GM12891 (cell line): ENCODE measurements at regions not wholly inside any gene's neighbourhood (a gene's known extent, or its start where the extent isn't known, plus 50 kb on each side); places are given as distances from the start of the nearest gene placed in this dataset.

Source experiments
- POLR2A ChIP-seq: IDR thresholded peaks from 2 replicates; pipeline ENCODE4 v1.6.1; 2011; ENCODE audit warnings: low read depth, low read length, control low read depth
- POLR2AphosphoS5 ChIP-seq: IDR thresholded peaks from 2 replicates; pipeline ENCODE4 v1.6.1; 2011; ENCODE audit warnings: low read depth, low read length, control low read depth
- SPI1 ChIP-seq: IDR thresholded peaks from 2 replicates; pipeline ENCODE4 v1.6.1; 2011; ENCODE audit warnings: low read depth, low read length, control low read depth
- TAF1 ChIP-seq: IDR thresholded peaks from 2 replicates; pipeline ENCODE4 v1.6.1; 2011; ENCODE audit warnings: low read depth, low read length, control low read depth

DNA sequence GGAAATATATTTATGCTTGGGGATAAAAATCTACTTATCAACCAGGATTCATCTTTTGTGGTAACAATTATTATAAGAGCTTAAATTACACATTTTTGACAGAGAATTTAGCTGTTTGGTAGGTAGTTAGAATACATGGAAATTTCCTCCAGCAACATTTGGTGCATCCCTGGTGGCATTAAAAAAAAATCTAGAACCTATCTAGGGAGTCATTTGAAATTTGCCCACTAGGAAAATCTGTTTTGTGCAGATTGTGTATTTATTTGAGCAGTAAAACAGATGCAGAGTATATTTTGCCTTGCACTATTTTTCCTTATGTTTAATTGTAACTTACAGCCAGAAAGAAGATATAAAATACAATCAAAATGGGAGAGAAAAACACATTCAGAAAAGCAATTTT, 208.4 kb upstream of the LRP1B start:
- TF ChIP-seq SPI1 (no peak), POLR2A (no peak), POLR2AphosphoS5 (no peak), TAF1 (no peak)
